Head of caudate nucleus (tissue), 42 donors: ENCODE measurements at regions not wholly inside any gene's neighbourhood (a gene's known extent, or its start where the extent isn't known, plus 50 kb on each side); places are given as distances from the start of the nearest gene placed in this dataset.

Experiments used
- DNase-seq, 42 donors: peaks; one replicate each; pipeline versions ENCODE4 v3.0.0 to v3.0.0-alpha.2; 2020 to 2021; ENCODE audit warnings: mixed read lengths in 7 of 42
- intact Hi-C: fragments of 100-400 bp; cut with DNase I; formaldehyde crosslinking; loops from one replicate; pipeline ENCODE4 v1.15.0; 2022

DNA sequence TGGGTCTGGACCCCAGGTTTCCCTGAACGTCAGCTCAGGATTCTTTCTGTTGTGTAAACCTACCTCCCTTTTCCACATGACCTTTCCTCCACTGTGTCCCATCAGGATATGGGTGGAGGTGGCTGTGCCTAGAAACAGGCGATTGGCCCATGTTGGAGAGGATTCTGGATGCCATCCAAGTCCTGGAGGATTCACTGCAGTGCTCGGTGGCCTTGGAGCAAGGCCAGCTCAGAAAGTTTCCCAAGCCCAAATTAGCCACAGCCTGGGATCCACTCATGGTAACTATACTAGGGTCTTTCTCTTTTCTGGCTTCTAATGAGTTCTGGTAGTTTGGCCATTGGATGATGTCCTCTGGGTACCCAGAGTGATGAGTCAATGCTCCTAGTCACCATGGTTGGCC lies 141.6 kb downstream of the SNX19 start:
- intact Hi-C loops = no loop called here
- DNase-seq = no peak

GRCh38 chr11:130775306-130776060 lies 140.8 kb downstream of the SNX19 start:
- no peak for DNase-seq
- intact Hi-C loops = no loop called here

GRCh38 chr11:130776061-130776419 lies 140.2 kb downstream of the SNX19 start:
- intact Hi-C loops = no loop called here
- DNase-seq = no peak

GRCh38 chr11:130778026-130778425 lies 138.3 kb downstream of the SNX19 start:
- intact Hi-C loops = no loop called here
- no peak for DNase-seq

DNA sequence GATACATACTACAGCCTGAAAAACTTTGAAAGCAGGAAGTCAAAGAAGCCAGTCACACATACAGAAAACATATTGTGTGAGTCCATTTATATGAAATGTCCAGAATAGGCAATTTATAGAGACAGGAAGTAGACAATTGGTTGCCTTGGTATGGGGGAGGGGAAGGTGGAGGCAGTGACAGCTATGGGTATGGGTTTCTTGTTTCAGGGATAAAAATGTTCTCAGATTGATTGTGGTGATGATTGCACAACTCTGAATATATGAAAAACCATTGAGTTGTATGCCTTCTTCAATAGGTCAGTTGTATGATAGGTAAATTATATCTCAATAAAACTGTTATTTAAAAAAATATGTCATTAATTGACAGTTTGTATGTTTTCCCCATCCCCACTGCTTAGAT lies 137.6 kb downstream of the SNX19 start:
- intact Hi-C loops = no loop called here
- DNase-seq = no peak

DNA sequence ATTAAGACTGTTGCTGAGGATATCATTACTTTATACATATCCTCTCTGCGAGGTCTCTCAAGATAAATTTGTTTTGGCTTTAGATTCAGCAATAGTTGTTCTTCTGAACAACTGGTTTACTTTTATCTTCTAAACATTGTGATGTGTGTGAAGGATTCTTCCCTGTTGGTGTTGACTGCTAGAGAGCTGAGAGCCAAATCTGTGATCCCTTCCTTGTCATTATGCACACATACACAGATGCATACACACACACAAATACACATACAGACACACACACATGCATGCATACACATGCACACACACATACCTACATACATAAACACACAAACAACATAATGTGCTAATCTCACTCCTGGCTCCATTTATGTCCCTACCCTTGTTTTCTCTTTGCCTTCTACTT lies 137.0 kb downstream of the SNX19 start:
- intact Hi-C loops = no loop called here
- no peak for DNase-seq

- intact Hi-C loops = no loop called here
- DNase-seq = no peak
Measured at GRCh38 chr11:130779943-130780342, 136.3 kb downstream of the SNX19 start.

DNA sequence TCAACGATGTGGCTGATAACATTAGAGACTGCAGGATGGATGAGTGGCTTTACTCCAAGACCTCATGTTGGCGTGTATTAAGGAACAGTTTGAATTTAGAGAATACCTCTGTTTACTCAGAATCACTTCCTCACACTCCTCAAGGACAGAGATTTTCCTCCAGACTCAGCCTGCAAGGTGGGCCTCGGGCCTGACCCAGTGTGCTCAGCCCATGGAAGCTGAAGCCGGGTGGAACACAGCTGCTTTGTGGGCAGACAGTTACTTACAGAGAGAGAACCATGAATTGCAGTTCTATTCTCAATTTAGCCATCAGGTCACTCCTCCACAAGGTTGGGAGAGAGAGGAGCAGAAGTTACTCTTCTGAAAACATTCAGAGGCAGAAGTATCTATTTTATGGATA lies 135.8 kb downstream of the SNX19 start:
- intact Hi-C loops = no loop called here
- DNase-seq = no peak

GRCh38 chr11:130781931-130782330 lies 134.3 kb downstream of the SNX19 start:
- intact Hi-C loops = no loop called here
- DNase-seq = no peak

- intact Hi-C loops = no loop called here
- DNase-seq = no peak
Measured at GRCh38 chr11:130782361-130783222, 133.7 kb downstream of the SNX19 start.

- intact Hi-C loops = no loop called here
- DNase-seq = no peak
Measured at GRCh38 chr11:130783323-130783722, 133.0 kb downstream of the SNX19 start.

DNA sequence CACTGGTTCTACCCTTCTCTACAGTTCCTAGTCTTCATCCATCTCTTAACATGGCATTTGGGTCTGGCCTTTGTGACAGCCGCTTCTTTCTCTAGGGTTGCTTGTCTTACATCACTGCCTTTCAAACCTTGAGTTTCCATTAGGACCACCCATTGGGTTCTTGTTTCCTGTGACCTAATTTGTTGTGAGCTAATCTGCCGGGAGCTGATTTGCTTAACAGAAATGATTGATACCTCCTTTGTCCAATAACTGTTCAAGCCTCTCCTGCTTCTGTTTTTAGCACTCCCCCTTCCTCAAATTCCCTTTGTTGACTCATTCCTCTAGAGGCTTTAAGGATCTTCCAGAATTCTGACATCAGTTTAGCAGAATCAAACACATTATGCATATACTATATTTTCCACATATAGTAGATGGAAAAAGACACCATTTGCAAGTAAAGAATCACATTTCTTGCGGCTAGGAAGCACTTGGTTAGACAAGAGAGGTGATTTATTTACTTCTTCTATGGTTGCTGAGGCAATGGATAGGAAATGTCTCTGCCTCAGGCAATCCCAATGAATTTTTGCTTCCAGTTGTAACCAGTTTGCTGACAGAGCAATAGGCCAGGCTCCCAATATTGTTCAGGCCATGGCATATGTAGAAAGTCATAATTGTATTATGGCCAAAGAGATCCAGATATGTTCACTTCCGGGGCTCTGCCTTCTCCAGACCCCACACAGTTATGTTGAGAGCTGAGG lies 130.7 kb downstream of the SNX19 start:
- no peak for DNase-seq
- intact Hi-C loops = no loop called here

- DNase-seq = no peak
- intact Hi-C loops = no loop called here
Measured at GRCh38 chr11:130786586-130786985, 129.7 kb downstream of the SNX19 start.

- intact Hi-C loops = no loop called here
- DNase-seq = no peak
Measured at GRCh38 chr11:130787092-130787616, 129.1 kb downstream of the SNX19 start.

- intact Hi-C loops = no loop called here
- DNase-seq = no peak
Measured at GRCh38 chr11:130787973-130788570, 128.2 kb downstream of the SNX19 start.

DNA sequence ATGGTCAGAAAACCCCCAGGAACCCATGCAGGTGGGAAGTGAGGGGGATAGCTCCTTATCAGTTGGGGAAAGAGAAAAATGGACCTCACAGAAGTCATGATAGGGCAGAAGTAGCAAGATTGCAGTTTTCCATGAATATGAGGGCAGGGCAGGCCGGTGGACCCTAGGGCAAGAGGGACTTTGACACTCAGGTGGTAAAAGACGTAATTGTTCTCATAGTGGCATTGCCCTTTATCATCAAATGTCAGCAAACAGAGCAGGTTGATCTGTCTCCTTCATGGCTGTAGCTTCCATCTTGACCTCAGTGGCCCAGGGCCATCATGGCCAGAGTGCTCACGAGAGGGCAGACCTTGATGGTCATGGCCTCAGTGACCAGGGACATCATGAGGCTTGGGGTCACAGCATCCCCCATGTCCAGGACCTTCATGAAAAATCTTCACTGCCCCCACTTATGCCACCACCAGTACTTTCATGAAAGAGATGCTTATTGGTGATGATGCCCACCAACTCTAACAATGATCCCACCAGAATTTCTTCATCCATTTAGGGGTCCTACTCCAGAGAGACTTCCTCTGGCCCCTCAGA lies 127.1 kb downstream of the SNX19 start:
- intact Hi-C loops = no loop called here
- no peak for DNase-seq

DNA sequence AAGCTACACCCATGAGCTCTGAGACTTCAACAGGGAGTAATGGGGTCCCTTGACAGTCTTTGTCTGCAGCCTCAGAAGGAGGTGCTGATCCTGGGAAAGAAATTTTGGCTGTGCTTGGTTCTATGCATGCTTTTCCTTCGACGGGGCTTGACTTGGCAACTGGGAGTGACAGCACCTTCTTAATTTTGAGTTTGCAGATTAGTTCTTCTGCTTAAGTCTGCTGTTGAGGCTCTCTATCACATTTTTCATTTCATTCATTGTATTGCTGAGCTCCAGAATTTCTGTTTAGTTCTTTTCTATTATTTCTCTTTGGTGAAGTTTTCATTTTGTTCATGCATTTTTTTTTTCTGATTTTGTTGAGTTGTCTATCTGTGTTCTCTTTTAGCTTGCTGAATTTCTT lies 125.6 kb downstream of the SNX19 start:
- no peak for DNase-seq
- intact Hi-C loops = no loop called here

GRCh38 chr11:130792772-130793171 lies 123.5 kb downstream of the SNX19 start:
- DNase-seq = no peak
- intact Hi-C loops = no loop called here

DNA sequence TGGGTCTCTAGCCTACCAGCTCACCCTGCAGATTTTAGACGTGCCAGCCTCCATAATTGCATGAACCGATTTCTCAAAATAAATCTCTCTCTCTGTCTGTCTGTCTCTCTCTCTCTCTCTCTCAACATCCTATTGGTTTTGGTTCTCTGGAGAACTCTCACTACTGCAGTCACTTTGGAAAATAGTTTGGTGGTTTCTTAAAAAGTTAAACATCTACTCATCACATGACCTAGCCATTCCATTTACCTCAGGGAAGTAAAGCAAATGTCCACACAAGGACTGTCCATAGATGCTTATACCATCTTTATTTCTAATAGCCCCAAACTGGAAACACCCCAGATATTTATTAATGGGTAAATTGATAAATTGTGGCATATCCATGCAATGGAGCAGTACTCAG lies 119.5 kb downstream of the SNX19 start:
- no peak for DNase-seq

More for the DNA sequence above, 119.5 kb downstream of the SNX19 start:
- intact Hi-C loops = no loop called here
